ENCODE measurements at regions not wholly inside any gene's neighbourhood (a gene's known extent, or its start where the extent isn't known, plus 50 kb on each side); places are given as distances from the start of the nearest gene placed in this dataset.

DNA sequence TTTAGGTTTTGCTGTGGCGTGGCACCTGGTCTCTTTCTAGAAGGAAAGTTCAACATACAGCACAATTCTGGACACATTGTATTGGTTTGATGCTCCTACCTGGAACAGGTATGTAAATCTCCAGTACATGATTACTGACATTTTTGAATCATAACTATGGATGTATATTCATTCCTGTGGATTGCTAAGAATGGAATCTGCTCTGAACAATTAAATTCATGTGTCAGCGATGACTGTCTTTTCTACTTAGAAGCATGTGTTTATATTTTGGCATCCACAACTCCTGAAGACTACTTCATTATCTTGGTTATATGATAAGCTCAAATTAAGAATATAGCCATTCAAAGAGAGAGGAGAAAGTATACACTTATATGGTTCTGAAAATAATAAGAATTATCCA lies 291.8 kb downstream of the CHRM3 start:
- H3K23ac ChIP-seq (ENCODE audit: low read depth, low read length): no peak overlapping the region
- no peaks in the 10 kb centered on the region for H3K79me1 ChIP-seq (ENCODE audit: low read depth in 1 of 2, low read length in 2 of 2)
- H3K9me3 ChIP-seq (ENCODE audit: control insufficient read depth, insufficient read depth, low read length): 0 out of 2 replicates have a peak, but pooled peaks cover 2% of the 10 kb centered on the region
- no peaks in the 10 kb centered on the region for H3K9me1 ChIP-seq (ENCODE audit: insufficient read depth, low read length)
- dilution Hi-C loops (cut with HindIII; ENCODE audit: low sequenced_read_pairs, unreplicated experiment) (no loop called here), in situ Hi-C loops (cut with MboI; ENCODE audit: low sequenced_read_pairs) (no loop called here), intact Hi-C loops (cut with micrococcal nuclease) (no loop called here)
- no peaks in the 10 kb centered on the region for H3K36me3 ChIP-seq (ENCODE audit: control insufficient read depth, insufficient read depth, low read length)
- no peak overlapping the region for H3K18ac ChIP-seq (ENCODE audit: low read depth, low read length)
- H4K5ac ChIP-seq (ENCODE audit: low read depth, low read length): no peak overlapping the region
- H2BK120ac ChIP-seq (ENCODE audit: low read depth, low read length): no peak overlapping the region
- H2BK15ac ChIP-seq (ENCODE audit: low read depth, low read length): no peak overlapping the region
- H2BK5ac ChIP-seq (ENCODE audit: low read depth, low read length, poor library complexity, severe bottlenecking): no peak overlapping the region
- no peak for ATAC-seq (ENCODE audit: low read depth)
- H3K27ac ChIP-seq (ENCODE audit: insufficient read depth, low read length): no peak overlapping the region
- H3K4me2 ChIP-seq (ENCODE audit: low read depth, low read length): no peak overlapping the region
- no peaks in the 10 kb centered on the region for H3K27me3 ChIP-seq (ENCODE audit: control insufficient read depth, insufficient read depth, low read length)
- no peak overlapping the region for H2BK20ac ChIP-seq (ENCODE audit: low read depth, low read length)
- H3K14ac ChIP-seq (replicated peaks; ENCODE audit: low read depth, low read length): no peak overlapping the region
- no peak overlapping the region for H2AK5ac ChIP-seq (ENCODE audit: low read depth, low read length)
- H2AFZ ChIP-seq (replicated peaks; ENCODE audit: low read length, poor library complexity): no peak overlapping the region
- TF ChIP-seq CEBPB (IDR thresholded peaks at IDR 0.05; ENCODE audit: low read depth, low read length): no peak
- TF ChIP-seq, protein P1, sequence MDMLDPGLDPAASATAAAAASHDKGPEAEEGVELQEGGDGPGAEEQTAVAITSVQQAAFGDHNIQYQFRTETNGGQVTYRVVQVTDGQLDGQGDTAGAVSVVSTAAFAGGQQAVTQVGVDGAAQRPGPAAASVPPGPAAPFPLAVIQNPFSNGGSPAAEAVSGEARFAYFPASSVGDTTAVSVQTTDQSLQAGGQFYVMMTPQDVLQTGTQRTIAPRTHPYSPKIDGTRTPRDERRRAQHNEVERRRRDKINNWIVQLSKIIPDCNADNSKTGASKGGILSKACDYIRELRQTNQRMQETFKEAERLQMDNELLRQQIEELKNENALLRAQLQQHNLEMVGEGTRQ (IDR thresholded peaks at IDR 0.05; ENCODE audit: low read depth, low read length): no peak
- TF ChIP-seq, protein P2, sequence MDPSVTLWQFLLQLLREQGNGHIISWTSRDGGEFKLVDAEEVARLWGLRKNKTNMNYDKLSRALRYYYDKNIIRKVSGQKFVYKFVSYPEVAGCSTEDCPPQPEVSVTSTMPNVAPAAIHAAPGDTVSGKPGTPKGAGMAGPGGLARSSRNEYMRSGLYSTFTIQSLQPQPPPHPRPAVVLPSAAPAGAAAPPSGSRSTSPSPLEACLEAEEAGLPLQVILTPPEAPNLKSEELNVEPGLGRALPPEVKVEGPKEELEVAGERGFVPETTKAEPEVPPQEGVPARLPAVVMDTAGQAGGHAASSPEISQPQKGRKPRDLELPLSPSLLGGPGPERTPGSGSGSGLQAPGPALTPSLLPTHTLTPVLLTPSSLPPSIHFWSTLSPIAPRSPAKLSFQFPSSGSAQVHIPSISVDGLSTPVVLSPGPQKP (IDR thresholded peaks at IDR 0.05; ENCODE audit: borderline replicate concordance, low read depth, low read length): no peak
- no peak for TF ChIP-seq RCOR1 (IDR thresholded peaks at IDR 0.05; ENCODE audit: insufficient replicate concordance, low read length)
- TF ChIP-seq RFX5 (IDR thresholded peaks at IDR 0.05; ENCODE audit: low read depth, low read length): no peak
- no peak for TF ChIP-seq MAFK (IDR thresholded peaks at IDR 0.05; ENCODE audit: low read depth, low read length)
- TF ChIP-seq NFE2L2 (IDR thresholded peaks at IDR 0.05; ENCODE audit: low read depth, low read length): no peak
- H2AK9ac ChIP-seq (replicated peaks; ENCODE audit: low read depth, low read length, poor library complexity): no peak overlapping the region
- no peak overlapping the region for H3K4ac ChIP-seq (ENCODE audit: low read depth, low read length)
- H3K9ac ChIP-seq (ENCODE audit: low read depth, low read length): no peak overlapping the region
- H3K56ac ChIP-seq (ENCODE audit: extremely low read depth, insufficient read depth, low read length): no peak overlapping the region
- whole genome bisulfite sequencing, 2 experiments (ENCODE audit: extremely low coverage in 2 of 2, insufficient read length in 1 of 2): no CpG with 5 or more reads among the region's 2 CpGs
- no peaks in the 10 kb centered on the region for H3K4me1 ChIP-seq (ENCODE audit: control insufficient read depth, insufficient read depth, low read length)
- H4K91ac ChIP-seq (ENCODE audit: insufficient read depth, low read depth, low read length): no peak overlapping the region
- DNase-seq: no peak
- ChIA-PET CTCF (no interaction called here), POLR2A (ENCODE audit: unreplicated experiment) (no interaction called here)
- no peak overlapping the region for H3K4me3 ChIP-seq (ENCODE audit: insufficient read depth, low read depth, low read length)
- no TSS peak for BruUV-seq (replicated peaks)
- no peak overlapping the region for H4K8ac ChIP-seq (ENCODE audit: low read depth in 2 of 2, low read length in 2 of 2)
- no peaks in the 10 kb centered on the region for H4K20me1 ChIP-seq (ENCODE audit: insufficient read depth, low read length)

Data from IMR-90 (cell line).